Choroid plexus epithelial cell (primary cell): ENCODE measurements at regions not wholly inside any gene's neighbourhood (a gene's known extent, or its start where the extent isn't known, plus 50 kb on each side); places are given as distances from the start of the nearest gene placed in this dataset.
A peak's percentile ranks its signal among the peaks of the same experiment; 100 is the strongest.

Source experiments
- DNase-seq: peaks from one replicate; pipeline ENCODE4 v3.0.0-alpha.2; 2010; ENCODE audit warnings: low read depth
- H3K4me3 ChIP-seq: 2 replicates; pipeline ENCODE4 v1.5.1; 2011; ENCODE audit warnings: low read depth, mild to moderate bottlenecking, control low read depth, low read length, moderate library complexity
- TF ChIP-seq, protein P1 (sequence below): conservative IDR thresholded peaks from 2 replicates; pipeline ENCODE4 v1.5.1; 2011; ENCODE audit warnings: low read depth, mild to moderate bottlenecking, control low read depth, inconsistent platforms, low read length, moderate library complexity

DNA sequence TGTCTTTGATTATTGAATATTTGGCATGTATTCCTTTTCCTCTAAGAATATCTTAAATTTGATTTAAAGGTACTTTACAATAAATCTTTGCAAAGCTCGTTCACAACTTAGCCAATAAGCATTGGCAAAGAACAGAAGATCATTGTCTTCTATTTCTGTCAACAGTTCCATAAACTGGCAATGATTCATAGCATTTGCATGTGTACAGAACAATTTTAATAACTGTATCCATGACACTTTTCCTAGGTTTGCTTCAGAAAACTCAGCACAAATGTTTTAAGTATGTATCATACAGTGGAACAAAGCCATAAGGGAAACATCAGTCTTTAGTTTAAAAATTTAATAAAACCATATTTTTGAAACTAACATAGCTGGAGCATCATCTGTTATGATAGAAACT lies 462.7 kb upstream of the RPS6KA3 start:
- no peak overlapping the region for H3K4me3 ChIP-seq
- TF ChIP-seq, protein P1, sequence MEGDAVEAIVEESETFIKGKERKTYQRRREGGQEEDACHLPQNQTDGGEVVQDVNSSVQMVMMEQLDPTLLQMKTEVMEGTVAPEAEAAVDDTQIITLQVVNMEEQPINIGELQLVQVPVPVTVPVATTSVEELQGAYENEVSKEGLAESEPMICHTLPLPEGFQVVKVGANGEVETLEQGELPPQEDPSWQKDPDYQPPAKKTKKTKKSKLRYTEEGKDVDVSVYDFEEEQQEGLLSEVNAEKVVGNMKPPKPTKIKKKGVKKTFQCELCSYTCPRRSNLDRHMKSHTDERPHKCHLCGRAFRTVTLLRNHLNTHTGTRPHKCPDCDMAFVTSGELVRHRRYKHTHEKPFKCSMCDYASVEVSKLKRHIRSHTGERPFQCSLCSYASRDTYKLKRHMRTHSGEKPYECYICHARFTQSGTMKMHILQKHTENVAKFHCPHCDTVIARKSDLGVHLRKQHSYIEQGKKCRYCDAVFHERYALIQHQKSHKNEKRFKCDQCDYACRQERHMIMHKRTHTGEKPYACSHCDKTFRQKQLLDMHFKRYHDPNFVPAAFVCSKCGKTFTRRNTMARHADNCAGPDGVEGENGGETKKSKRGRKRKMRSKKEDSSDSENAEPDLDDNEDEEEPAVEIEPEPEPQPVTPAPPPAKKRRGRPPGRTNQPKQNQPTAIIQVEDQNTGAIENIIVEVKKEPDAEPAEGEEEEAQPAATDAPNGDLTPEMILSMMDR, result no peak
- peak; percentile 2 for DNase-seq

DNA sequence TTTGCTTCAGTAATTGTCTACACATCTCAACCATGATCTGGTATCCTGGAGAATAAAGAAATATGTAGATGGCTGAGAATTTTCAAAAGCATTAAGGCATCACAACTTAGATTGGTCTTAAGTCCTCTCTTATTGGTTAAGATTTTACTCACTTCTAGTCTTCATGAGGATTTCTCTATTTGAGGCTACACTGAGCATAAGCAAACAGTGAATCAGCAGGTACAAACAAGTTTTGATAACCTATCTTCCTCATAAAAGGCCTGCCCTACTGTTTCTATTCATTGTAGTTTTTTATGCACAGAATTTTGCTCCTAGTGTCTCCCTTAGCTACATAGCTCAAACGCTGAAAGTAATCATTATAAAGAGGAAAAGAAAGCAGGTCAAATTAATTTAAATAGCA lies 460.7 kb upstream of the RPS6KA3 start:
- no peak overlapping the region for H3K4me3 ChIP-seq
- TF ChIP-seq, protein P1, result no peak
- no peak for DNase-seq

DNA sequence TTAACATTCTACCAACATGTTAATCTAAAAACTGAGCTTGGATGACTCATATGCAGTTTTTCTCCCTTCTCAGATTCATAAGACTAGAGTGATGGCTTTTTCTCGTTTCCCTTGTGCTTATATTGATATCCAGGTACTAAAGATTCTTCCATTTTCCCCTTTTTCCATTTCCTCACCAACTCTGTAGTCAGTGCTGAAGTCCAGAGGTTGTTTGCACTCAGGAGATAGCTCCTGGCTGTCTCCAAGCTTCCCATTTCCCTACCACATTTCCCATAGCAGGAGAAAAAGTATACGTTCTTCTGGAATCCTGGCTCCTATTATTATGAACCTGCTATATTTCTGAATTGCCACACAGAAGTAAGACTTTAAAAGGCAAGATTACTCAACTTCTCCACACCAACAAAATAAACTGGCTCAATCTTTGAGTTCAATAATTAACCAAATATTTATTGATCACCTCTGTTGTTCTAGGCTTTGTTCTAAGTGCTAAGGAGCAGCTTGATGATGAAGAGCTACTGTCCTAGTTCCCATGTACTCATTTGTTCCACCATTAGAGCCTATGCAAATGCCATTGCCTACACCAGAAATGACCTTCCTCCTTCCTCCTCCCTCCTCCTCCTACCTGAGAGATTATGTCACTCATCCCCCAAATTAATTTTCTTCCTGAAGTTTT lies 454.4 kb upstream of the RPS6KA3 start:
- TF ChIP-seq, protein P1, result no peak
- H3K4me3 ChIP-seq, result no peak overlapping the region
- DNase-seq, result no peak

DNA sequence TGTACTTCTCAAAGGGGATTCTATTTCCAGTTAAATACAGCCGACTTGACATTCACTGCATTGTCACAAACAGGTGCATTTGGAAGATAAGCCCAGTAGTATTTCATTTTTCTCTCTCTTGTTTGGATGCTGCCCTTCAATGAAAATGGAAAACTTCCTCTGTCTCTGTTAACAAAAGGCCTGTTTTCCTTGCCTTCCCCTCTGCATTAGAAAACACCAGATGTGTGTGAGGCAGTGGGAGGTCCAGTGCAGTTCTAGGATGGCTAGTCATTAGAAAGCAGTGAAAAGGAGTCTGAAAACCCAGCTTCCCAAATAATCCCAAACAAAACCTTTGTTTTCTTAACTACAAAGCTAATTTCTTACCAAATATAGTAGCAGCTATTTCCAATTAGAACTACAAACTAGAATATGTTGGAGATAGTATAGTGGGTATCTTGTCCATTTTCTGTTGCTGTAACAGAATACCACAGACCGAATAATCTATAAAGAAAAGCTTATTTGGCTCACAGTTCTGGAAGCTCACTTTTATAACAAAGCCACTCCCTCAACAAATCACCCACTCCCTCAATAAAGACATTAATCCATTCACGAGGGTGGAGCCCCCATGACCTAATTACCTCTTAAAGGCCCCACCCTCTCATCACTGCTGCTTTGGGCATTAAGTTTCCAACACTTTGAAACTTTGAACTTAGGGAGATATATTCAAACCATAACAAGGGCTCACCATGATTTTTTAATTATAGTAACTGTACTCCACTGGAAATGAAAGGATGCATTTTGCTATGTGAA lies 452.1 kb upstream of the RPS6KA3 start:
- no peak for DNase-seq
- TF ChIP-seq, protein P1, result no peak
- no peak overlapping the region for H3K4me3 ChIP-seq

DNA sequence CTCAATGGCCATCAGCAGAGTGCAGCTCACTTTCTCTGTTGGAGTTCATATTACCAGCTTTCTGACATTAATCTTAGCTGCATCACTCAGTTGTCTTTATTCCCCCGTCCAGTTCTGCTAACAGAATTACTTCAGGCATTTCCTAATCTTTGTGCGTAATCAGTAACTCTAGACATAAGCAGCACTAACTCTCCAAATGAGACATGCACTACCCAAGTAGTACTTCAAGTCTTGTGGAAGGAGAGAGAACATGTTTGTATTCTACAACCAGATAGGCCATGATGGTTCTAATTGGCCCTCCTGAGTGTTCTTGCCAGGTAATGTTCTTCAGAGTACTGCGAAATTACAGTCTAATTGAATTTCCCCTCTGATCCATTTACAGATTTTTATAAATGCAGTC lies 448.5 kb upstream of the RPS6KA3 start:
- TF ChIP-seq, protein P1, result no peak
- H3K4me3 ChIP-seq, result no peak overlapping the region
- no peak for DNase-seq

DNA sequence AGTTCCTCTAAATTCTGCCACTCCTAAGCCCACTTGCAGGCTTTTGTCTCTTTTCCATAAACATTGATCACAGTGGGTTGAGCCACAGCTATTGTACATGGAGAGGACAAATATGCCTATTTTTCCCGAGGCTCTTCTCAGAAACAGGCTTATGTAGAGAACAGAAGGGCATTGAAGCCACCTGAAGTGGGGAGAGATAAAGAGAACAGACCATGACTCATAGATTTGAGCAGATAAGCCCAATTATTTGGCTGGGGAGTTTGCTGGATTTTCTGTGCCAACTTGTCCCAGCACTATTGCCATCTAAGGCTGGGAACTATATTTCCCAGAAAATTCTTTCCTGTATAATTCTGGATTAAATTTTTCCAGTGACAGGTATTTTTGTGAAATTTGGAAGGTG lies 446.1 kb upstream of the RPS6KA3 start:
- TF ChIP-seq, protein P1, result no peak
- DNase-seq, result no peak
- no peak overlapping the region for H3K4me3 ChIP-seq

DNA sequence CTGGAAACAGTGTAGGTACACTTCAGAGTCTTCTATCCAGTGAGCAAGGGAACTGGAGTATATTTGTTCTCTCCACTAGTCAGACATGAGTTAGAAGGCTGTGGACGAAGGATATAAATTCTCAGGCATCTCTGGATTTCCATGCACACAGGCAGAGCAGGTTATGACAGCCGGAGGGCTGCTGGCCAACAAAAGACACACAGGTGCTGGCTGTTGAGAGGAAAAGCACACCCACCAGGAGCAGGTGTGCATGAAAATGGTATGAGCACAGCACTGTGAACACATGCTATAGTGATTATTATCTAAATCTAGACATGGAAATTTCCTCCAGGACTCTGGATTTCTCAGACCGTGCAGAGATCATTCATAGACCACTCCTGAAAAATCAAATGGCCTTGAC lies 444.7 kb upstream of the RPS6KA3 start:
- DNase-seq, result no peak
- no peak overlapping the region for H3K4me3 ChIP-seq
- TF ChIP-seq, protein P1, result no peak
